ENCODE measurements at regions not wholly inside any gene's neighbourhood (a gene's known extent, or its start where the extent isn't known, plus 50 kb on each side); places are given as distances from the start of the nearest gene placed in this dataset.
"Not testable (repeated sequence)": the region's sequence is repeated elsewhere in the genome, so short reads cannot be mapped to it uniquely, and the experiment has no call there.

- FAIRE-seq = no peak
- DNase-seq (ENCODE audit: insufficient read length) = no peak
- no peak for TF ChIP-seq POLR2A (IDR thresholded peaks at IDR 0.05; ENCODE audit: low read depth, low read length)
- no peak for TF ChIP-seq TAF1 (IDR thresholded peaks at IDR 0.05; ENCODE audit: borderline replicate concordance, low read depth, low read length)
- no peak for TF ChIP-seq POLR2AphosphoS5 (IDR thresholded peaks at IDR 0.05; ENCODE audit: low read depth, low read length)
Measured at GRCh38 chrX:124263743-124264142, 68.7 kb upstream of the TEX13D start.

- TF ChIP-seq POLR2AphosphoS5 (IDR thresholded peaks at IDR 0.05; ENCODE audit: low read depth, low read length) (no peak), TAF1 (IDR thresholded peaks at IDR 0.05; ENCODE audit: borderline replicate concordance, low read depth, low read length) (no peak), POLR2A (IDR thresholded peaks at IDR 0.05; ENCODE audit: low read depth, low read length) (no peak)
- DNase-seq (ENCODE audit: insufficient read length) (no peak), FAIRE-seq (no peak)
Measured at GRCh38 chrX:124268099-124268498, 64.4 kb upstream of the TEX13D start.

GRCh38 chrX:124269881-124270280 is 62.6 kb upstream of the TEX13D start:
- TF ChIP-seq POLR2A (IDR thresholded peaks at IDR 0.05; ENCODE audit: low read depth, low read length) = no peak
- TF ChIP-seq POLR2AphosphoS5 (IDR thresholded peaks at IDR 0.05; ENCODE audit: low read depth, low read length) = no peak
- no peak for TF ChIP-seq TAF1 (IDR thresholded peaks at IDR 0.05; ENCODE audit: borderline replicate concordance, low read depth, low read length)
- DNase-seq (ENCODE audit: insufficient read length) (no peak), FAIRE-seq (no peak)

- not testable (repeated sequence) for DNase-seq (ENCODE audit: insufficient read length); FAIRE-seq
Measured at GRCh38 chrX:124271599-124271998, 60.9 kb upstream of the TEX13D start.

- no peak for FAIRE-seq
- TF ChIP-seq TAF1 (IDR thresholded peaks at IDR 0.05; ENCODE audit: borderline replicate concordance, low read depth, low read length) (no peak), POLR2AphosphoS5 (IDR thresholded peaks at IDR 0.05; ENCODE audit: low read depth, low read length) (no peak), POLR2A (IDR thresholded peaks at IDR 0.05; ENCODE audit: low read depth, low read length) (no peak)
- no peak for DNase-seq (ENCODE audit: insufficient read length)
Measured at GRCh38 chrX:124272370-124272982, 60.0 kb upstream of the TEX13D start.

GRCh38 chrX:124274438-124275181 is 57.9 kb upstream of the TEX13D start:
- FAIRE-seq (no peak), DNase-seq (ENCODE audit: insufficient read length) (no peak)
- TF ChIP-seq TAF1 (IDR thresholded peaks at IDR 0.05; ENCODE audit: borderline replicate concordance, low read depth, low read length) = no peak
- TF ChIP-seq POLR2A (IDR thresholded peaks at IDR 0.05; ENCODE audit: low read depth, low read length) = no peak
- no peak for TF ChIP-seq POLR2AphosphoS5 (IDR thresholded peaks at IDR 0.05; ENCODE audit: low read depth, low read length)

GRCh38 chrX:124275182-124275894 is 57.1 kb upstream of the TEX13D start:
- DNase-seq (ENCODE audit: insufficient read length) (no peak), FAIRE-seq (no peak)
- TF ChIP-seq TAF1 (IDR thresholded peaks at IDR 0.05; ENCODE audit: borderline replicate concordance, low read depth, low read length) = no peak
- no peak for TF ChIP-seq POLR2AphosphoS5 (IDR thresholded peaks at IDR 0.05; ENCODE audit: low read depth, low read length)
- no peak for TF ChIP-seq POLR2A (IDR thresholded peaks at IDR 0.05; ENCODE audit: low read depth, low read length)

- FAIRE-seq (no peak), DNase-seq (ENCODE audit: insufficient read length) (no peak)
- no peak for TF ChIP-seq POLR2AphosphoS5 (IDR thresholded peaks at IDR 0.05; ENCODE audit: low read depth, low read length)
- TF ChIP-seq POLR2A (IDR thresholded peaks at IDR 0.05; ENCODE audit: low read depth, low read length) = no peak
- TF ChIP-seq TAF1 (IDR thresholded peaks at IDR 0.05; ENCODE audit: borderline replicate concordance, low read depth, low read length) = no peak
Measured at GRCh38 chrX:124280294-124280902, 52.1 kb upstream of the TEX13D start.

GRCh38 chrX:124282580-124282979 is 49.9 kb upstream of the TEX13D start:
- DNase-seq (ENCODE audit: insufficient read length) (no peak), FAIRE-seq (no peak)
- TF ChIP-seq TAF1 (IDR thresholded peaks at IDR 0.05; ENCODE audit: borderline replicate concordance, low read depth, low read length) (no peak), POLR2AphosphoS5 (IDR thresholded peaks at IDR 0.05; ENCODE audit: low read depth, low read length) (no peak), POLR2A (IDR thresholded peaks at IDR 0.05; ENCODE audit: low read depth, low read length) (no peak)

Measured in GM12892 (cell line).